Endodermal cell (in vitro differentiated cells): ENCODE measurements at regions not wholly inside any gene's neighbourhood (a gene's known extent, or its start where the extent isn't known, plus 50 kb on each side); places are given as distances from the start of the nearest gene placed in this dataset.

Source experiments
- DNase-seq: peaks from one replicate; pipeline ENCODE4 v3.0.0-alpha.2; 2017
- H3K27ac ChIP-seq: 2 replicates; pipeline ENCODE4 v1.5.1; 2013; ENCODE audit warnings: mild to moderate bottlenecking, low read depth, low read length, moderate library complexity
- H3K27me3 ChIP-seq: 2 replicates; pipeline ENCODE4 v1.6.1; 2013; ENCODE audit warnings: mild to moderate bottlenecking, low read length, moderate library complexity; ENCODE audit not compliant: insufficient read depth, control insufficient read depth, poor library complexity, severe bottlenecking
- H3K36me3 ChIP-seq: 2 replicates; pipeline ENCODE4 v1.7.0; 2013; ENCODE audit warnings: mild to moderate bottlenecking, low read length, moderate library complexity; ENCODE audit not compliant: control insufficient read depth, insufficient read depth
- H3K4me1 ChIP-seq: one replicate; pipeline ENCODE4 v1.7.0; 2013; ENCODE audit warnings: low read length; ENCODE audit not compliant: control insufficient read depth, insufficient read depth
- H3K4me3 ChIP-seq: 2 replicates; pipeline ENCODE4 v1.5.1; 2013; ENCODE audit warnings: mild to moderate bottlenecking, low read length, moderate library complexity
- H3K9ac ChIP-seq: 2 replicates; pipeline ENCODE4 v1.6.1; 2013; ENCODE audit warnings: mild to moderate bottlenecking, low read length, moderate library complexity; ENCODE audit not compliant: poor library complexity, severe bottlenecking; ENCODE audit errors: extremely low read depth
- H3K9me3 ChIP-seq: 2 replicates; pipeline ENCODE4 v1.6.1; 2013; ENCODE audit warnings: mild to moderate bottlenecking, low read length, moderate library complexity; ENCODE audit not compliant: control insufficient read depth
- H3K27ac Mint-ChIP-seq: 2 replicates; pipeline ENCODE4 v1.8.0; 2020; ENCODE audit warnings: mixed read lengths
- H3K27me3 Mint-ChIP-seq: 2 replicates; pipeline ENCODE4 v1.8.0; 2021; ENCODE audit warnings: mild to moderate bottlenecking, mixed read lengths; ENCODE audit not compliant: insufficient read depth
- H3K36me3 Mint-ChIP-seq: 2 replicates; pipeline ENCODE4 v1.8.0; 2020; ENCODE audit warnings: low read depth, mixed read lengths
- H3K4me1 Mint-ChIP-seq: 2 replicates; pipeline ENCODE4 v1.8.0; 2020; ENCODE audit warnings: mixed read lengths
- H3K4me3 Mint-ChIP-seq: 2 replicates; pipeline ENCODE4 v1.8.0; 2020; ENCODE audit warnings: mild to moderate bottlenecking, moderate library complexity, mixed read lengths
- H3K9me3 Mint-ChIP-seq: 2 replicates; pipeline ENCODE4 v1.8.0; 2020; ENCODE audit warnings: mild to moderate bottlenecking, mixed read lengths
- WGBS, 2 experiments: methylation state at CpG; one replicate each; pipeline versions ENCODE4 v1.1.5 to v1.1.7; 2013; ENCODE audit warnings: missing lambda C conversion rate in 2 of 2, mixed read lengths in 1 of 2; ENCODE audit not compliant: insufficient coverage in 1 of 2, insufficient read length in 1 of 2; 5-methylcytosine and 5-hydroxymethylcytosine counted together
- TF ChIP-seq, protein P1 (sequence below): fragments of 200-600 bp; sonication (generic); conservative IDR thresholded peaks from 2 replicates; pipeline ENCODE4 v1.5.0; 2021; ENCODE audit warnings: antibody characterized with exemption, mild to moderate bottlenecking

DNA sequence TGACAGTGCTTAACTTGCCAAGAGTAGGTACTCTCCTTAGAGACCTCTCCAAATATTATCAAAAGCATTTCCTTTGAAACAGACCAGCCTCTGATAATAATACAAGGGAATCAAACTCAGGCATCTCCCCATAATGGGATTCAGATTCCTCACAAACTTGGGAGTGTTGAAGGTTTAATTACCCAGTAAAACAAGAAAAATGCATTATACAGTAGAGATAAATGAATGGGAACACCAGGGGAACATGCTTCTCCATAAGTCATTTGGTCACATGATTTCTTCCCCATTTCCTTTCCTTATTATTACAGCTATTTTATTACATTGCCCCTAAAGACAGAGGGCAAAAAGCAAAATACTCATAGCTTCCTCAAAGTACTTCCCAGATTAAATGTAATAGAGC is 325.0 kb upstream of the CDIN1 start:
- Histone ChIP-seq H3K9ac (no peak overlapping the region), H3K4me3 (no peak overlapping the region), H3K27me3 (no peaks in the 10 kb centered on the region), H3K27ac (no peak overlapping the region), H3K36me3 (no peaks in the 10 kb centered on the region), H3K4me1 (no peaks in the 10 kb centered on the region), H3K9me3 (no peaks in the 10 kb centered on the region)
- no peaks in the 10 kb centered on the region for H3K36me3 Mint-ChIP-seq
- H3K27me3 Mint-ChIP-seq, result peaks cover 22% of the 10 kb centered on the region
- H3K4me3 Mint-ChIP-seq, result no peak overlapping the region
- no peak overlapping the region for H3K27ac Mint-ChIP-seq
- H3K4me1 Mint-ChIP-seq, result no peaks in the 10 kb centered on the region
- TF ChIP-seq, protein P1, sequence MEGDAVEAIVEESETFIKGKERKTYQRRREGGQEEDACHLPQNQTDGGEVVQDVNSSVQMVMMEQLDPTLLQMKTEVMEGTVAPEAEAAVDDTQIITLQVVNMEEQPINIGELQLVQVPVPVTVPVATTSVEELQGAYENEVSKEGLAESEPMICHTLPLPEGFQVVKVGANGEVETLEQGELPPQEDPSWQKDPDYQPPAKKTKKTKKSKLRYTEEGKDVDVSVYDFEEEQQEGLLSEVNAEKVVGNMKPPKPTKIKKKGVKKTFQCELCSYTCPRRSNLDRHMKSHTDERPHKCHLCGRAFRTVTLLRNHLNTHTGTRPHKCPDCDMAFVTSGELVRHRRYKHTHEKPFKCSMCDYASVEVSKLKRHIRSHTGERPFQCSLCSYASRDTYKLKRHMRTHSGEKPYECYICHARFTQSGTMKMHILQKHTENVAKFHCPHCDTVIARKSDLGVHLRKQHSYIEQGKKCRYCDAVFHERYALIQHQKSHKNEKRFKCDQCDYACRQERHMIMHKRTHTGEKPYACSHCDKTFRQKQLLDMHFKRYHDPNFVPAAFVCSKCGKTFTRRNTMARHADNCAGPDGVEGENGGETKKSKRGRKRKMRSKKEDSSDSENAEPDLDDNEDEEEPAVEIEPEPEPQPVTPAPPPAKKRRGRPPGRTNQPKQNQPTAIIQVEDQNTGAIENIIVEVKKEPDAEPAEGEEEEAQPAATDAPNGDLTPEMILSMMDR, result no peak
- DNase-seq, result no peak
- H3K9me3 Mint-ChIP-seq, result no peaks in the 10 kb centered on the region

GRCh38 chr15:36256404-36256807 is 323.0 kb upstream of the CDIN1 start:
- no peak overlapping the region for H3K27ac Mint-ChIP-seq
- H3K27ac ChIP-seq, result peak overlapping the region; percentile 44

GRCh38 chr15:36263666-36264065 is 315.8 kb upstream of the CDIN1 start:
- peaks cover 3% of the 10 kb centered on the region for H3K4me1 Mint-ChIP-seq
- DNase-seq, result no peak
- H3K27ac Mint-ChIP-seq, result no peak overlapping the region
- no peaks in the 10 kb centered on the region for H3K9me3 ChIP-seq
- peaks cover 44% of the 10 kb centered on the region for H3K27me3 ChIP-seq
- TF ChIP-seq, protein P1, result no peak
- no peaks in the 10 kb centered on the region for H3K36me3 ChIP-seq
- H3K9ac ChIP-seq, result no peak overlapping the region
- no peak overlapping the region for H3K27ac ChIP-seq
- H3K9me3 Mint-ChIP-seq, result peaks cover 2% of the 10 kb centered on the region
- no peak overlapping the region for H3K4me3 Mint-ChIP-seq
- whole genome bisulfite sequencing, 2 experiments, result 93 to 100% methylated on average over 1 to 2 of the region's 2 CpGs
- H3K36me3 Mint-ChIP-seq, result no peaks in the 10 kb centered on the region
- no peak overlapping the region for H3K4me3 ChIP-seq
- no peaks in the 10 kb centered on the region for H3K4me1 ChIP-seq
- H3K27me3 Mint-ChIP-seq, result peaks cover 47% of the 10 kb centered on the region

More at GRCh38 chr15:36256404-36256807, 323.0 kb upstream of the CDIN1 start:
- Mint-ChIP-seq H3K4me3 (no peak overlapping the region), H3K9me3 (peaks cover 2% of the 10 kb centered on the region), H3K36me3 (no peaks in the 10 kb centered on the region), H3K4me1 (no peaks in the 10 kb centered on the region), H3K27me3 (peaks cover 22% of the 10 kb centered on the region)
- WGBS, 2 experiments, result 92% methylated on average over 1 of the region's 1 CpG; no CpG with 5 or more reads in 1 of the 2 experiments
- no peak for DNase-seq
- no peaks in the 10 kb centered on the region for H3K27me3 ChIP-seq
- no peaks in the 10 kb centered on the region for H3K4me1 ChIP-seq
- H3K9ac ChIP-seq, result no peak overlapping the region
- no peak overlapping the region for H3K4me3 ChIP-seq
- no peaks in the 10 kb centered on the region for H3K36me3 ChIP-seq
- TF ChIP-seq, protein P1, result no peak
- H3K9me3 ChIP-seq, result no peaks in the 10 kb centered on the region
